IMR-90 (cell line): ENCODE measurements at regions not wholly inside any gene's neighbourhood (a gene's known extent, or its start where the extent isn't known, plus 50 kb on each side); places are given as distances from the start of the nearest gene placed in this dataset.

Source experiments
- ATAC-seq: fragments of 200-7000 bp; cut with Tn5 transposase; 2 replicates; pipeline ENCODE4 v1.9.1; 2020; ENCODE audit warnings: low read depth, mild to moderate bottlenecking, moderate library complexity
- BruUV-seq: library from RNA; stranded (reverse); fragments of 400-500 nt; replicated peaks from 2 replicates; lab custom pipeline; 2021; lab: Mats Ljungman, UMichigan
- CTCF ChIA-PET: fragments of 300-600 bp; formaldehyde crosslinking; extraction: SDS; loops from one replicate; lab custom pipeline; 2021; ENCODE audit warnings: antibody characterized with exemption; lab: Yijun Ruan, JAX
- POLR2A ChIA-PET: fragments of 300-600 bp; sonication (Branson Sonifier 250); formaldehyde crosslinking; loops from one replicate; lab custom pipeline; 2022; ENCODE audit warnings: antibody characterized with exemption; ENCODE audit not compliant: unreplicated experiment; lab: Charles Lee
- DNase-seq: peaks from one replicate; pipeline ENCODE4 v3.0.0; 2013
- H2AFZ ChIP-seq: replicated peaks from 2 replicates; pipeline ENCODE3; 2013; ENCODE audit warnings: low read length, mild to moderate bottlenecking; ENCODE audit not compliant: poor library complexity
- H2AK5ac ChIP-seq: 2 replicates; pipeline ENCODE4 v1.6.1; 2013; ENCODE audit warnings: low read depth, low read length, inconsistent platforms
- H2AK9ac ChIP-seq: replicated peaks from 2 replicates; pipeline ENCODE3; 2013; ENCODE audit warnings: mild to moderate bottlenecking, low read depth, low read length, moderate library complexity; ENCODE audit not compliant: poor library complexity
- H2BK120ac ChIP-seq: 2 replicates; pipeline ENCODE4 v1.6.1; 2013; ENCODE audit warnings: low read depth, low read length, inconsistent platforms
- H2BK15ac ChIP-seq: 3 replicates; pipeline ENCODE4 v1.6.1; 2013; ENCODE audit warnings: low read depth, low read length, inconsistent platforms
- H2BK20ac ChIP-seq: 2 replicates; pipeline ENCODE4 v1.6.1; 2013; ENCODE audit warnings: low read depth, mild to moderate bottlenecking, inconsistent platforms, low read length, moderate library complexity
- H2BK5ac ChIP-seq: 2 replicates; pipeline ENCODE4 v1.6.1; 2013; ENCODE audit warnings: mild to moderate bottlenecking, low read depth, low read length, inconsistent platforms; ENCODE audit not compliant: poor library complexity, severe bottlenecking
- H3K14ac ChIP-seq: replicated peaks from 2 replicates; pipeline ENCODE4 v1.6.1; 2013; ENCODE audit warnings: low read depth, low read length, inconsistent platforms
- H3K18ac ChIP-seq: 2 replicates; pipeline ENCODE4 v1.6.1; 2013; ENCODE audit warnings: low read depth, low read length, control low read depth
- H3K23ac ChIP-seq: 2 replicates; pipeline ENCODE4 v1.6.1; 2013; ENCODE audit warnings: low read depth, low read length, inconsistent platforms
- H3K27ac ChIP-seq: 2 replicates; pipeline ENCODE4 v1.5.1; 2013; ENCODE audit warnings: mild to moderate bottlenecking, control low read depth, low read length; ENCODE audit not compliant: insufficient read depth
- H3K27me3 ChIP-seq: 2 replicates; pipeline ENCODE4 v1.6.1; 2013; ENCODE audit warnings: low read length; ENCODE audit not compliant: control insufficient read depth, insufficient read depth
- H3K36me3 ChIP-seq: 2 replicates; pipeline ENCODE4 v1.6.1; 2013; ENCODE audit warnings: low read length, mixed read lengths; ENCODE audit not compliant: control insufficient read depth, insufficient read depth
- H3K4ac ChIP-seq: 2 replicates; pipeline ENCODE4 v1.6.1; 2013; ENCODE audit warnings: low read depth, low read length, inconsistent platforms
- H3K4me1 ChIP-seq: 2 replicates; pipeline ENCODE4 v1.6.1; 2013; ENCODE audit warnings: low read length, mixed read lengths; ENCODE audit not compliant: control insufficient read depth, insufficient read depth
- H3K4me2 ChIP-seq: 2 replicates; pipeline ENCODE4 v1.6.1; 2013; ENCODE audit warnings: low read depth, mild to moderate bottlenecking, control low read depth, low read length, moderate library complexity
- H3K4me3 ChIP-seq: 2 replicates; pipeline ENCODE4 v1.5.1; 2013; ENCODE audit warnings: low read depth, mild to moderate bottlenecking, control low read depth, low read length, moderate library complexity; ENCODE audit not compliant: insufficient read depth
- H3K56ac ChIP-seq: 2 replicates; pipeline ENCODE4 v1.6.1; 2013; ENCODE audit warnings: low read length, inconsistent platforms; ENCODE audit not compliant: insufficient read depth; ENCODE audit errors: extremely low read depth
- H3K79me1 ChIP-seq, 2 experiments: 2 replicates each; pipeline ENCODE4 v1.6.1; 2013; ENCODE audit warnings: low read length in 2 of 2, inconsistent platforms in 1 of 2, low read depth in 1 of 2
- H3K9ac ChIP-seq: 2 replicates; pipeline ENCODE4 v1.6.1; 2013; ENCODE audit warnings: low read depth, low read length, control low read depth
- H3K9me1 ChIP-seq: 2 replicates; pipeline ENCODE4 v1.6.1; 2013; ENCODE audit warnings: low read length, inconsistent platforms; ENCODE audit not compliant: insufficient read depth
- H3K9me3 ChIP-seq: 2 replicates; pipeline ENCODE4 v1.6.1; 2013; ENCODE audit warnings: low read length; ENCODE audit not compliant: control insufficient read depth, insufficient read depth
- H4K20me1 ChIP-seq: 2 replicates; pipeline ENCODE4 v1.6.1; 2013; ENCODE audit warnings: low read length, inconsistent platforms; ENCODE audit not compliant: insufficient read depth
- H4K5ac ChIP-seq: 2 replicates; pipeline ENCODE4 v1.6.1; 2013; ENCODE audit warnings: mild to moderate bottlenecking, low read depth, low read length, control low read depth
- H4K8ac ChIP-seq, 2 experiments: 2 replicates each; pipeline ENCODE4 v1.6.1; 2013; ENCODE audit warnings: low read depth in 2 of 2, low read length in 2 of 2, control low read depth in 1 of 2, inconsistent platforms in 1 of 2
- H4K91ac ChIP-seq: 2 replicates; pipeline ENCODE4 v1.6.1; 2013; ENCODE audit warnings: low read depth, low read length, inconsistent platforms; ENCODE audit not compliant: insufficient read depth
- BHLHE40 ChIP-seq: fragments of 150-350 bp; IDR thresholded peaks from 2 replicates; pipeline ENCODE4 v1.6.1; 2016; ENCODE audit warnings: mild to moderate bottlenecking, low read depth, low read length
- CEBPB ChIP-seq: IDR thresholded peaks from 2 replicates; pipeline ENCODE4 v1.6.1; 2012; ENCODE audit warnings: low read depth, low read length, improper control_type of control experiment
- MAZ ChIP-seq: IDR thresholded peaks from 2 replicates; pipeline ENCODE4 v1.6.1; 2012; ENCODE audit warnings: low read depth, mild to moderate bottlenecking, low read length, improper control_type of control experiment, moderate library complexity, borderline replicate concordance
- MXI1 ChIP-seq: IDR thresholded peaks from 2 replicates; pipeline ENCODE4 v1.6.1; 2012; ENCODE audit warnings: low read depth, mild to moderate bottlenecking, low read length, moderate library complexity, borderline replicate concordance
- NFE2L2 ChIP-seq: fragments of 150-350 bp; IDR thresholded peaks from 2 replicates; pipeline ENCODE4 v1.6.1; 2016; ENCODE audit warnings: low read depth, mild to moderate bottlenecking, low read length
- POLR2A ChIP-seq: IDR thresholded peaks from 2 replicates; pipeline ENCODE4 v1.6.1; 2012; ENCODE audit warnings: mild to moderate bottlenecking, low read depth, low read length
- RCOR1 ChIP-seq: IDR thresholded peaks from 2 replicates; pipeline ENCODE4 v1.6.1; 2012; ENCODE audit warnings: mild to moderate bottlenecking, low read length, improper control_type of control experiment; ENCODE audit not compliant: insufficient replicate concordance
- SMC3 ChIP-seq: fragments of 150-350 bp; IDR thresholded peaks from 2 replicates; pipeline ENCODE4 v1.6.1; 2016; ENCODE audit warnings: low read depth, mild to moderate bottlenecking, antibody characterized with exemption, low read length, moderate library complexity
- WGBS, 2 experiments: methylation state at CpG; one replicate each; pipeline versions ENCODE4 v1.1.5 to v1.1.7; 2013; ENCODE audit warnings: missing lambda C conversion rate in 2 of 2; ENCODE audit not compliant: insufficient read length in 1 of 2; ENCODE audit errors: extremely low coverage in 2 of 2; 5-methylcytosine and 5-hydroxymethylcytosine counted together
- dilution Hi-C: fragments of 300-500 bp; cut with HindIII; formaldehyde crosslinking; loops from one replicate; pipeline ENCODE4 v1.14.3; 2018; ENCODE audit warnings: low sequenced_read_pairs; ENCODE audit not compliant: unreplicated experiment
- in situ Hi-C: fragments of 300-500 bp; cut with MboI; formaldehyde crosslinking; loops from 3 replicates; pipeline ENCODE4 v1.14.3; 2019; ENCODE audit warnings: low sequenced_read_pairs, inconsistent platforms, mixed read lengths
- intact Hi-C: fragments of 100-400 bp; cut with micrococcal nuclease; formaldehyde crosslinking; loops from 2 replicates; pipeline ENCODE4 v1.10.0; 2022
- TF ChIP-seq, protein P1 (sequence below): fragments of 150-350 bp; IDR thresholded peaks from 2 replicates; pipeline ENCODE4 v1.6.1; 2017; ENCODE audit warnings: mild to moderate bottlenecking, antibody characterized with exemption, low read length, low read depth

GRCh38 chr1:29758781-29759499, 522.6 kb downstream of the PTPRU start:
- Histone ChIP-seq H3K18ac (no peak overlapping the region), H3K4me2 (no peak overlapping the region), H2BK120ac (no peak overlapping the region), H3K36me3 (no peaks in the 10 kb centered on the region), H3K56ac (no peak overlapping the region), H3K9me1 (no peaks in the 10 kb centered on the region), H4K8ac (no peak overlapping the region), H3K27ac (no peak overlapping the region), H2BK20ac (no peak overlapping the region), H3K23ac (no peak overlapping the region), H3K4me1 (no peaks in the 10 kb centered on the region), H3K79me1 (no peaks in the 10 kb centered on the region), H2AK5ac (no peak overlapping the region), H2BK5ac (no peak overlapping the region), H4K91ac (no peak overlapping the region), H3K4me3 (no peak overlapping the region), H3K4ac (no peak overlapping the region), H2AK9ac (no peak overlapping the region), H3K14ac (no peak overlapping the region), H3K9ac (no peak overlapping the region), H2BK15ac (no peak overlapping the region), H4K5ac (no peak overlapping the region), H3K9me3 (no peaks in the 10 kb centered on the region), H3K27me3 (peaks cover 2% of the 10 kb centered on the region; the same call in 1 of the 2 replicates), H4K20me1 (no peaks in the 10 kb centered on the region), H2AFZ (no peak overlapping the region)
- ChIA-PET CTCF (no interaction called here), POLR2A (no interaction called here)
- in situ Hi-C loops (no loop called here), intact Hi-C loops (no loop called here), dilution Hi-C loops (no loop called here)
- no peak for DNase-seq
- WGBS, 2 experiments, result 10% methylated on average over 2 of the region's 5 CpGs; no CpG with 5 or more reads in 1 of the 2 experiments
- TF ChIP-seq MXI1 (no peak), MAZ (no peak), NFE2L2 (no peak), RCOR1 (no peak), POLR2A (no peak), CEBPB (no peak), SMC3 (no peak), BHLHE40 (no peak)
- TF ChIP-seq, protein P1, sequence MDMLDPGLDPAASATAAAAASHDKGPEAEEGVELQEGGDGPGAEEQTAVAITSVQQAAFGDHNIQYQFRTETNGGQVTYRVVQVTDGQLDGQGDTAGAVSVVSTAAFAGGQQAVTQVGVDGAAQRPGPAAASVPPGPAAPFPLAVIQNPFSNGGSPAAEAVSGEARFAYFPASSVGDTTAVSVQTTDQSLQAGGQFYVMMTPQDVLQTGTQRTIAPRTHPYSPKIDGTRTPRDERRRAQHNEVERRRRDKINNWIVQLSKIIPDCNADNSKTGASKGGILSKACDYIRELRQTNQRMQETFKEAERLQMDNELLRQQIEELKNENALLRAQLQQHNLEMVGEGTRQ, result no peak
- no peak for ATAC-seq
- no TSS peak for BruUV-seq
